Effector memory CD8-positive, alpha-beta T cell (primary cell): ENCODE measurements at regions not wholly inside any gene's neighbourhood (a gene's known extent, or its start where the extent isn't known, plus 50 kb on each side); places are given as distances from the start of the nearest gene placed in this dataset.
A peak's percentile ranks its signal among the peaks of the same experiment; 100 is the strongest.

Experiments
- ATAC-seq: fragments of 150-1000 bp; cut with Tn5 transposase; replicated peaks from 2 replicates; pipeline ENCODE4 v1.10.0; 2021; ENCODE audit warnings: mild to moderate bottlenecking, moderate library complexity
- DNase-seq, 3 experiments: peaks; one replicate each; pipeline ENCODE4 v3.0.0; 2021
- H3K27ac Mint-ChIP-seq, 2 donors: one replicate each; pipeline ENCODE4 v1.8.0; 2022; ENCODE audit warnings: mild to moderate bottlenecking in 2 of 2, mixed read lengths in 2 of 2, moderate library complexity in 2 of 2
- H3K27me3 Mint-ChIP-seq, 2 donors: one replicate each; pipeline ENCODE4 v1.8.0; 2022; ENCODE audit warnings: mixed read lengths in 2 of 2
- H3K36me3 Mint-ChIP-seq: one replicate; pipeline ENCODE4 v1.8.0; 2022; ENCODE audit warnings: mild to moderate bottlenecking, moderate library complexity, mixed read lengths; ENCODE audit not compliant: insufficient read depth
- H3K4me1 Mint-ChIP-seq, 2 donors: one replicate each; pipeline ENCODE4 v1.8.0; 2022; ENCODE audit warnings: low read depth in 2 of 2, mixed read lengths in 2 of 2
- H3K4me3 Mint-ChIP-seq, 2 donors: one replicate each; pipeline ENCODE4 v1.8.0; 2022; ENCODE audit warnings: mild to moderate bottlenecking in 2 of 2, mixed read lengths in 2 of 2, moderate library complexity in 2 of 2
- H3K9me3 Mint-ChIP-seq, 2 donors: one replicate each; pipeline ENCODE4 v1.8.0; 2022; ENCODE audit warnings: mixed read lengths in 2 of 2

DNA sequence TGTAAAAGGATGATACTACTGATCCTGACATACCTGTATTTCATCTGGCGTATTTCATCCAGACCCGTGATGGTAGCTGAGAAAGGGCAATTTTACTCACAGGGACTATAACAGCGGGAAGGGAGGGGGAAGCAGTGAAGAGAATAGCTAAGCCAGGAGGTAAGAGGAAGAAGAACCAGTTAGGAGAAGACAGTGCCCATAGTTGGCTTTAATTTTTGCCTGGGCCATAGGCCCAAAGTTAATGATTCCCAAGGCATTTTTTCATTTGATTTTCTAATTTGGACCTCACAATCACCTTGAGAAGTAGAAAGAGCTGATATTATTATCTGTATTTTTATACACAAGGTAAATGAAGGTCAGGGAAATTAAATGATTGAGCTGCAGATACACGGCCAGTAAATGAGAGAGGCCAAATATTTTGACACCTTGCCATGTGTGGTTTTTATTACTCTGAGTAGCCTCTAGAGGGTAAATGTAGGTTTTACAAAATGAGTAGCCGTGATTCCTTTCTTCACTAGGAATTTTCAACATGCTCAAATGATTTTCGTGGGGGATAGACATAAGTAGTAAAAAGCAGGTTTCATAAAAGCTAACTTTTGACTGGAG is 382.2 kb downstream of the FUT8 start:
- peaks cover 15 to 17% of the 10 kb centered on the region in 2 donors for H3K27me3 Mint-ChIP-seq
- H3K27ac Mint-ChIP-seq = no peak overlapping the region
- no peak overlapping the region for H3K4me3 Mint-ChIP-seq
- no peaks in the 10 kb centered on the region for H3K4me1 Mint-ChIP-seq
- H3K36me3 Mint-ChIP-seq = no peaks in the 10 kb centered on the region
- H3K9me3 Mint-ChIP-seq = no peaks in the 10 kb centered on the region
- DNase-seq (no peak), ATAC-seq (no peak)

DNA sequence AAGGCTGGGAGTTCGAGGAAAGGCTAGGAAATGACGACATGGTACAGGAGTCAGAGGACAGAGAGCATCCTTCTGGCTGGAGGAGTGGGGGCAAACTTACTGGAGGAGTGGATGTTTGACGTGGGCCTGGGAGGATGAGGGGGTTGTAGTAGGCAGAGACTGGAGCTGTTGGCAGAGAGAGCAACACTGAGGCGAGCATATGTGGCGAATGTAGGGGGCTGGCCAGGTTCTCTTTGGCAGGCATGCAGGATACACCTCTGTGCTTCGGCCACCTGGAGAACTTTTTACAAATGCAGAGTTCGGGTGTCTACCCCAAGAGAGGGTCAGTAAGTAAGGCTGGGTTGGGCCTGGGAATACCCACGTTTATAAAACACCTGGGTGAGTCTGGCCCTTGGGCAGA is 385.7 kb downstream of the FUT8 start:
- no peak for ATAC-seq
- H3K9me3 Mint-ChIP-seq = no peaks in the 10 kb centered on the region

GRCh38 chr14:65800694-65801093 is 388.2 kb downstream of the FUT8 start:
- peaks cover 15 to 23% of the 10 kb centered on the region in 2 donors for H3K27me3 Mint-ChIP-seq
- ATAC-seq = no peak
- H3K36me3 Mint-ChIP-seq = no peaks in the 10 kb centered on the region
- no peak for DNase-seq
- H3K9me3 Mint-ChIP-seq = no peaks in the 10 kb centered on the region
- H3K27ac Mint-ChIP-seq = no peak overlapping the region
- no peaks in the 10 kb centered on the region for H3K4me1 Mint-ChIP-seq
- H3K4me3 Mint-ChIP-seq = no peak overlapping the region

More for the DNA sequence above, 385.7 kb downstream of the FUT8 start:
- Mint-ChIP-seq H3K27me3 (peaks cover 17 to 23% of the 10 kb centered on the region in 2 donors), H3K4me1 (no peaks in the 10 kb centered on the region), H3K27ac (peak overlapping the region in 1 of 2 donors; percentile 36), H3K4me3 (no peak overlapping the region), H3K36me3 (no peaks in the 10 kb centered on the region)
- no peak for DNase-seq

DNA sequence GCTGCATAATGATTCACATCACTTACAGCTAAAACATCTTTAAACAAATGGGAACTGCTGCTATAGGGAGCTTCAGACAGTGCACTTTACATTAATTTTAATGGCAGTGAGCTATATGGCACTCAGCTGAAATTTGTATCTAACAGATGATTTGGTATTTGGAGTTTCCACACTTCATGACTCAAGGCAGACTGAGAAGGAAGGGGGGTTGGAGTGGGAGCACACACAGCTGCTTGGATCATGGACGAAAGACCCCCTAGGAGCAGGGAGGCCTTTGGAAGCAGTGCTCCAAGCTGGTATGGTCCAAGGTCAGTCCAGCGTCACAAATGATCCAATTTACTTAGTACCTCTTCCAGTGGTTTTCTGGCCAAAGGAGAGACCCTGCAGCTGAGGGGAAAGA is 389.7 kb downstream of the FUT8 start:
- Mint-ChIP-seq H3K4me3 (no peak overlapping the region), H3K27ac (no peak overlapping the region), H3K9me3 (no peaks in the 10 kb centered on the region), H3K36me3 (no peaks in the 10 kb centered on the region), H3K4me1 (no peaks in the 10 kb centered on the region), H3K27me3 (peaks cover 8 to 22% of the 10 kb centered on the region in 2 donors)
- DNase-seq (no peak), ATAC-seq (no peak)

- Mint-ChIP-seq H3K27me3 (peaks cover 0 to 8% of the 10 kb centered on the region in 2 donors), H3K27ac (no peak overlapping the region), H3K4me1 (no peaks in the 10 kb centered on the region), H3K9me3 (no peaks in the 10 kb centered on the region), H3K4me3 (no peak overlapping the region), H3K36me3 (no peaks in the 10 kb centered on the region)
- no peak for ATAC-seq
- no peak for DNase-seq
Measured at GRCh38 chr14:65803885-65804284, 391.4 kb downstream of the FUT8 start.

GRCh38 chr14:65804439-65805112 is 392.0 kb downstream of the FUT8 start:
- Mint-ChIP-seq H3K4me1 (no peaks in the 10 kb centered on the region), H3K27ac (no peak overlapping the region), H3K36me3 (no peaks in the 10 kb centered on the region), H3K4me3 (no peak overlapping the region), H3K9me3 (no peaks in the 10 kb centered on the region), H3K27me3 (peaks cover 0 to 8% of the 10 kb centered on the region in 2 donors)
- ATAC-seq = no peak
- DNase-seq = no peak

- Mint-ChIP-seq H3K4me3 (no peak overlapping the region), H3K9me3 (no peaks in the 10 kb centered on the region), H3K4me1 (no peaks in the 10 kb centered on the region), H3K27me3 (peaks cover 0 to 8% of the 10 kb centered on the region in 2 donors), H3K27ac (no peak overlapping the region), H3K36me3 (no peaks in the 10 kb centered on the region)
- ATAC-seq (no peak), DNase-seq (no peak)
Measured at GRCh38 chr14:65805113-65805473, 392.6 kb downstream of the FUT8 start.

DNA sequence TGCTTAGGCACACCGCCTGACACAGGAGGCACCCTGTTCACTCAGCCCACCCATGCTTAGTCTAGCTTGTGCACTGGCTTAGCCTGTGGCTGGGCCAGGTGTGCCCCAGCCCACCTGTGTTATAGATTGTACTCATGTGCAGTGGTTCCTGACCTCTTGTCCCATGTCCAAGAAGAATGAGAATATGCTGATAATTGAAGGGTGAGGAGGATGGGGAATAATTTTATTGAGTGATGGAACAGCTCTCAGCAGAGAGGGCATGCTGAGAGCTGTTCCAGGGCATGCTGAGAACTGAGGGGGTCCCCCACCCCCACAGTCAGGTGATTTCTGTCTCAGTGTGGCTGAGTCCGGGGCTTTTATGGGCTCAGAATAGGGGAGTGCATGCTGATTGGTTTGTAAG is 395.9 kb downstream of the FUT8 start:
- no peak overlapping the region for H3K4me3 Mint-ChIP-seq
- ATAC-seq (no peak), DNase-seq (no peak)
- no peaks in the 10 kb centered on the region for H3K27me3 Mint-ChIP-seq
- no peaks in the 10 kb centered on the region for H3K4me1 Mint-ChIP-seq
- H3K27ac Mint-ChIP-seq = no peak overlapping the region
- no peaks in the 10 kb centered on the region for H3K36me3 Mint-ChIP-seq
- no peaks in the 10 kb centered on the region for H3K9me3 Mint-ChIP-seq

- DNase-seq (no peak), ATAC-seq (no peak)
- no peak overlapping the region for H3K4me3 Mint-ChIP-seq
- no peaks in the 10 kb centered on the region for H3K27me3 Mint-ChIP-seq
- no peaks in the 10 kb centered on the region for H3K9me3 Mint-ChIP-seq
- no peaks in the 10 kb centered on the region for H3K4me1 Mint-ChIP-seq
- no peaks in the 10 kb centered on the region for H3K36me3 Mint-ChIP-seq
- H3K27ac Mint-ChIP-seq = no peak overlapping the region
Measured at GRCh38 chr14:65810322-65810721, 397.8 kb downstream of the FUT8 start.

DNA sequence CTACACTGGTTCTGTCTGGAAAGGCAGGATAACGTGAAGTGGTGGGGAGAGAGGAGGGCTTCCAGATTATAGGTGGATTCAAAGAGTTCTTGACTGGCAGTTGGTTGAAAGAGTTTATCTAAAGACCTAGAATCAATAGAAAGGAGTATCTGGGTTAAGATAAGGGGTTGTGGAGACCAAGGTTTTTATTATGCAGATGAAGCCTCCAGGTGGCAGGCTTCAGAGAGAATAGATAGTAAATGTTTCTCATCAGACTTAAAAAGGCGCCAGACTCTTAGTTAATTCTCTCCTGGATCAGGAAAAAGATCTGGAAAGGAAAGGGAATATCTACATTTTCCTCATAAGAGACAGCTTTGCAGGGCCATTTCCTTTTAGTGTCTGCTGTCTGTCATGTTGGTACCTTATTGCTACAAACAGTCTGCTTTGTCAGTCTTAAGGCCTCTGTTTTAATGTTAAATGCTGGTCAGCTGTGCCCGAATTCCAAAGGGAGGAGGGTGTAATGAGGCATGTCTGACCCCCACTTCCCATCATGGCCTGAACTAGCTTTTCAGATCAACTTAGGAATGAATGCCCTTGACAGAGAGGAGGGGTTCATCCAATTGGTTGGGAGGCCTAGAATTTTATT is 401.3 kb downstream of the FUT8 start:
- no peaks in the 10 kb centered on the region for H3K36me3 Mint-ChIP-seq
- no peak for DNase-seq
- ATAC-seq = no peak
- no peaks in the 10 kb centered on the region for H3K9me3 Mint-ChIP-seq
- H3K27me3 Mint-ChIP-seq = no peaks in the 10 kb centered on the region
- H3K4me3 Mint-ChIP-seq = no peak overlapping the region
- no peak overlapping the region for H3K27ac Mint-ChIP-seq
- H3K4me1 Mint-ChIP-seq = no peaks in the 10 kb centered on the region

DNA sequence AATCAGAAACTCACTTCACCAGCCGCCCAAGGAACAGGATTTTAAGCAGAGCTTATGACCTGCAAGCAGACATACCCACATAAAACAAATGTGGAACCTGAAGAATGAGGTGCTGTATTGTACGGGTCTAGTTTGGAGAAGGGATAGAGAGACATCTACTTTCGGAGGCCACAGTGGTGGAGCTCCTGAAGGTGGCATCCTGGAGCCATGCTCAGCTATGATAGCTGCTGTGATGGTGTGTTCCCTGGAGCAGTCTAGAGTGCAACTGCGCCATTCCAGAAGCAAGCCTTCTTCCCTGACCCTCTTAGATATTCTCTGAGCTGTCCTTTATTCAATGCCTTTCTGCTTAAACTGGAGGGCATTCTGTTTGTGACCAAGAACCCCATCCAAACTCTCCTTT is 402.6 kb downstream of the FUT8 start:
- DNase-seq (no peak), ATAC-seq (no peak)
- H3K27ac Mint-ChIP-seq = no peak overlapping the region
- no peaks in the 10 kb centered on the region for H3K36me3 Mint-ChIP-seq
- no peaks in the 10 kb centered on the region for H3K9me3 Mint-ChIP-seq
- no peak overlapping the region for H3K4me3 Mint-ChIP-seq
- H3K27me3 Mint-ChIP-seq = no peaks in the 10 kb centered on the region
- no peaks in the 10 kb centered on the region for H3K4me1 Mint-ChIP-seq

GRCh38 chr14:65817011-65817410 is 404.5 kb downstream of the FUT8 start:
- no peaks in the 10 kb centered on the region for H3K4me1 Mint-ChIP-seq
- no peaks in the 10 kb centered on the region for H3K36me3 Mint-ChIP-seq
- H3K27me3 Mint-ChIP-seq = no peaks in the 10 kb centered on the region
- no peaks in the 10 kb centered on the region for H3K9me3 Mint-ChIP-seq
- no peak overlapping the region for H3K4me3 Mint-ChIP-seq
- H3K27ac Mint-ChIP-seq = no peak overlapping the region
- ATAC-seq (no peak), DNase-seq (no peak)

DNA sequence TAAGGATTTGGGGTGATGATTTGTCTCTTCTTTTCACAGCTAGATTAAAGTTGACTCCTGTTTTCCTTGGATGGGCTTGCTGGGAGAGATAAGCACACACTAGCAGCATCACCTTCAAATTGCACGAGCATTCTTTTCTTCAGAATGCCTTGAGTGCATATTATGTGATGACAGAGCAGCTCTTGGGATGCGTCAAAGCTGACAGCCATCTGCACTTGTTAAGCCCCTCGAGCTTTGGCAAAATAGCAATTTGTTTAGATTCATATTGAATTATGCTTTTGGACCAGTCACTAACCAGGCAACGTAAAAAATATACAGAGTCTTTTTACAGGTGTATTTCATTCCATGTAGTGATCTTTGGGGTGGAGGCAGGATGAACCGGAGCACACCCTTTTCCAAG is 407.0 kb downstream of the FUT8 start:
- H3K27me3 Mint-ChIP-seq = no peaks in the 10 kb centered on the region
- no peak overlapping the region for H3K27ac Mint-ChIP-seq
- H3K36me3 Mint-ChIP-seq = no peaks in the 10 kb centered on the region
- peaks cover under 1 to 2% of the 10 kb centered on the region in 2 donors for H3K4me1 Mint-ChIP-seq
- DNase-seq (no peak), ATAC-seq (no peak)
- H3K9me3 Mint-ChIP-seq = no peaks in the 10 kb centered on the region
- H3K4me3 Mint-ChIP-seq = no peak overlapping the region

GRCh38 chr14:65821224-65821753 is 408.8 kb downstream of the FUT8 start:
- H3K27ac Mint-ChIP-seq = no peak overlapping the region
- H3K36me3 Mint-ChIP-seq = no peaks in the 10 kb centered on the region
- H3K9me3 Mint-ChIP-seq = no peaks in the 10 kb centered on the region
- H3K4me3 Mint-ChIP-seq = no peak overlapping the region
- H3K4me1 Mint-ChIP-seq = peaks cover 2 to 6% of the 10 kb centered on the region in 2 donors
- DNase-seq (no peak), ATAC-seq (peak; percentile 10)
- H3K27me3 Mint-ChIP-seq = no peaks in the 10 kb centered on the region
